HEK293T (cell line): ENCODE measurements at regions not wholly inside any gene's neighbourhood (a gene's known extent, or its start where the extent isn't known, plus 50 kb on each side); places are given as distances from the start of the nearest gene placed in this dataset.

ENCODE experiments used
- CTCF ChIA-PET: fragments of 350-600 bp; formaldehyde crosslinking; extraction: SDS; loops from one replicate; lab custom pipeline; 2021; ENCODE audit warnings: antibody characterized with exemption, inconsistent platforms; lab: Yijun Ruan, JAX
- POLR2A ChIA-PET: fragments of 350-600 bp; formaldehyde crosslinking; extraction: SDS; loops from one replicate; lab custom pipeline; 2020; ENCODE audit warnings: antibody characterized with exemption, inconsistent platforms; lab: Yijun Ruan, JAX
- DNase-seq: peaks from one replicate; pipeline ENCODE4 v3.0.0; 2012; ENCODE audit warnings: mixed read lengths; ENCODE audit errors: extremely low spot score
- ARNT ChIP-seq: fragments of 450-650 bp; IDR thresholded peaks from 2 replicates; pipeline ENCODE4 v1.6.1; 2017; ENCODE audit warnings: mild to moderate bottlenecking
- BHLHE40 ChIP-seq: fragments of 450-650 bp; IDR thresholded peaks from 2 replicates; pipeline ENCODE4 v1.6.1; 2016; ENCODE audit warnings: mild to moderate bottlenecking, moderate library complexity, borderline replicate concordance
- CTBP1 ChIP-seq: fragments of 450-650 bp; IDR thresholded peaks from 2 replicates; pipeline ENCODE4 v1.6.1; 2016; ENCODE audit warnings: borderline replicate concordance
- ELF4 ChIP-seq: fragments of 450-650 bp; IDR thresholded peaks from 2 replicates; pipeline ENCODE4 v1.6.1; 2017; ENCODE audit warnings: antibody characterized with exemption
- FOXA1 ChIP-seq: fragments of 450-650 bp; IDR thresholded peaks from 2 replicates; pipeline ENCODE4 v1.6.1; 2016; ENCODE audit warnings: mild to moderate bottlenecking
- FOXK2 ChIP-seq: fragments of 450-650 bp; IDR thresholded peaks from 2 replicates; pipeline ENCODE4 v1.6.1; 2016; ENCODE audit warnings: mild to moderate bottlenecking
- FOXM1 ChIP-seq: fragments of 450-650 bp; IDR thresholded peaks from 2 replicates; pipeline ENCODE4 v1.6.1; 2017; ENCODE audit warnings: mild to moderate bottlenecking, borderline replicate concordance
- HDGF ChIP-seq: fragments of 450-650 bp; IDR thresholded peaks from 2 replicates; pipeline ENCODE4 v1.6.1; 2017; ENCODE audit warnings: antibody characterized with exemption, borderline replicate concordance
- L3MBTL2 ChIP-seq: fragments of 450-650 bp; conservative IDR thresholded peaks from 2 replicates; pipeline ENCODE4 v1.6.1; 2016; ENCODE audit warnings: mild to moderate bottlenecking
- LEF1 ChIP-seq: fragments of 450-650 bp; IDR thresholded peaks from 2 replicates; pipeline ENCODE4 v1.6.1; 2017; ENCODE audit warnings: mild to moderate bottlenecking, borderline replicate concordance
- NFRKB ChIP-seq: fragments of 450-650 bp; IDR thresholded peaks from 2 replicates; pipeline ENCODE4 v1.6.1; 2016; ENCODE audit warnings: mild to moderate bottlenecking, moderate library complexity
- PKNOX1 ChIP-seq: fragments of 450-650 bp; IDR thresholded peaks from 2 replicates; pipeline ENCODE4 v1.6.1; 2016
- SP1 ChIP-seq: fragments of 450-650 bp; IDR thresholded peaks from 2 replicates; pipeline ENCODE4 v1.6.1; 2017
- SUZ12 ChIP-seq: fragments of 450-650 bp; IDR thresholded peaks from 2 replicates; pipeline ENCODE4 v1.6.1; 2016; ENCODE audit warnings: mild to moderate bottlenecking
- TARDBP ChIP-seq: fragments of 450-650 bp; IDR thresholded peaks from 2 replicates; pipeline ENCODE4 v1.6.1; 2016
- ZNF384 ChIP-seq: fragments of 450-650 bp; IDR thresholded peaks from 2 replicates; pipeline ENCODE4 v1.6.1; 2016

DNA sequence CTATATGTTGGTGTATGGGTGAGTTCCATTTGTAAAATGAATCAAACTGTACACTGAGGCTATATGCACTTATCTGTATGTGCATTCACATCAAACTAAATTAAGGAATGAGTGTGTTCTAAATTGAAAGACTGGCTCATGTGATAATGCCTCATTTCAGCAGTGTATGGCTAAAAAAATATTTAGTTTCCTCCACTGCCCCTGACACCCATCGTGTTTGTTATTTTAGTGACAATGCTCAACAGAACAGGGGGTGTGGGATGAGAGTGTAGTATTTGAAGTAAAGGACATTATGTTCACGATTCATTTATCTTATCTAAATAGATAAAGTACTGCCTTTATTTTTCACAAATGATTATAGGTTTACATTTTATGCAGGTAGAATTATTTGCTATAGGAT lies 301.1 kb upstream of the ARPP21 start:
- ChIA-PET CTCF (no interaction called here), POLR2A (no interaction called here)
- DNase-seq = no peak
- no peak for TF ChIP-seq SP1
- TF ChIP-seq LEF1 = no peak
- no peak for TF ChIP-seq TARDBP
- TF ChIP-seq FOXK2 = no peak
- TF ChIP-seq BHLHE40 = no peak
- no peak for TF ChIP-seq CTBP1
- no peak for TF ChIP-seq SUZ12
- no peak for TF ChIP-seq ELF4
- TF ChIP-seq NFRKB = no peak
- TF ChIP-seq ZNF384 = no peak
- TF ChIP-seq PKNOX1 = no peak
- TF ChIP-seq L3MBTL2 = no peak
- no peak for TF ChIP-seq ARNT
- TF ChIP-seq HDGF = no peak
- TF ChIP-seq FOXM1 = no peak
- TF ChIP-seq FOXA1 = no peak

- ChIA-PET POLR2A (no interaction called here), CTCF (no interaction called here)
- TF ChIP-seq CTBP1 (no peak), L3MBTL2 (no peak), FOXA1 (no peak), PKNOX1 (no peak), HDGF (no peak), SUZ12 (no peak), ZNF384 (no peak), BHLHE40 (no peak), ELF4 (no peak), NFRKB (no peak), FOXM1 (no peak), ARNT (no peak), FOXK2 (no peak), LEF1 (no peak), TARDBP (no peak), SP1 (no peak)
- DNase-seq = no peak
Measured at GRCh38 chr3:35380196-35380595, 259.1 kb upstream of the ARPP21 start.

GRCh38 chr3:35383216-35383615 lies 256.1 kb upstream of the ARPP21 start:
- ChIA-PET POLR2A (no interaction called here), CTCF (no interaction called here)
- no peak for DNase-seq
- no peak for TF ChIP-seq LEF1

DNA sequence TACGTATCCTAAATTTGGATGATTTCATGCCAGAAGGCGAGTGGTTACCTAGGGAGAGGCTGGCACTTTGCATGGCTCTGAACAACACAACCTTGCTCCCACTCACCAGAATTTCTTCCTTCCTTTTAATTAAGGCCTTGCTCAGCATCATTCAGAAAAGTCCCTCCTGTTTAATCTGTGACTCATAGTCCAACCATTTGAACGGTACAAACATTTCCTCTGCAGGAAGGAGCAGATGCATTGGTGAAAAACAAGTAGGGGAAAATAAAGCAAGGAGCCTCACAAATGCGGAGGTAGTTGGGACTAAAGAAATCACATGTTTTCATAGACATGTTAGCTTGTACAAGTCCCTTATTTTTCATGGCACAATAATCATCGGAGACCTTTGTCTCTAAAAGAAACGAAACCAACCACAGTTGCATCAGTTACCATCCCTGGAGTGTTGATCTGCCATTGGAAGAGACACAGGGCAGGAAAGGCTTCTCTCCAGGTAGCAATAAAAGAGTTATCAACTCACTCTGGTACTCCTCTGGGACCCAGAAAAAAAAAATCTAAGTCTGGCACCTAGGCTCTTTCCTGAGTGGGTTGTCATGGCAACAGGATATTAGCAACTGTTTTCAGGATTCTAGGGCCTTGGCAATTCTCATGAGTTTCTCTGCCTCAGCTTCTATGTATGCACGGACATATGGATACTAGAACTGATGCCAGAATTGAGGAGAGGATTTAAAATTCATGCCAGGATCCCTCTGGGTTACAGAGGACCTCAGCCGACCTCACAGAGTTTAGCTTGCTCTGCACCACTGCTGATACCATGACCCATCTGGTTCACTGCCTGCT lies 255.4 kb upstream of the ARPP21 start:
- ChIA-PET POLR2A (no interaction called here), CTCF (no interaction called here)
- TF ChIP-seq SP1 = no peak
- no peak for TF ChIP-seq PKNOX1
- TF ChIP-seq BHLHE40 = no peak
- no peak for DNase-seq

- POLR2A ChIA-PET = no interaction called here
- DNase-seq = no peak
- CTCF ChIA-PET = no interaction called here
- TF ChIP-seq CTBP1 (no peak), ARNT (no peak), HDGF (no peak), L3MBTL2 (no peak), TARDBP (no peak), FOXK2 (no peak), NFRKB (no peak), ELF4 (no peak), BHLHE40 (no peak), SP1 (no peak), SUZ12 (no peak), PKNOX1 (no peak), ZNF384 (no peak), FOXM1 (no peak), LEF1 (no peak), FOXA1 (no peak)
Measured at GRCh38 chr3:35385271-35385670, 254.1 kb upstream of the ARPP21 start.

GRCh38 chr3:35389907-35390306 lies 249.4 kb upstream of the ARPP21 start:
- TF ChIP-seq BHLHE40 (no peak), FOXK2 (no peak), L3MBTL2 (no peak), ARNT (no peak), FOXM1 (no peak), SUZ12 (no peak), ZNF384 (no peak), CTBP1 (no peak), PKNOX1 (no peak), TARDBP (no peak), LEF1 (no peak), ELF4 (no peak), NFRKB (no peak), SP1 (no peak), FOXA1 (no peak), HDGF (no peak)
- DNase-seq = no peak
- ChIA-PET POLR2A (no interaction called here), CTCF (no interaction called here)
